Ascending aorta (tissue), 2 donors: ENCODE measurements at regions not wholly inside any gene's neighbourhood (a gene's known extent, or its start where the extent isn't known, plus 50 kb on each side); places are given as distances from the start of the nearest gene placed in this dataset.

ENCODE experiments used
- DNase-seq, 2 donors: peaks; one replicate each; pipeline ENCODE4 v3.0.0-alpha.2; 2019; ENCODE audit warnings: low spot score in 2 of 2
- H3K27ac ChIP-seq, 2 donors: fragments of 200-600 bp; sonication (generic); one replicate each; pipeline ENCODE4 v1.5.1; 2016 to 2017; ENCODE audit warnings: mild to moderate bottlenecking in 1 of 2
- H3K27me3 ChIP-seq: fragments of 200-600 bp; sonication (generic); one replicate; pipeline ENCODE4 v1.5.1; 2017
- H3K36me3 ChIP-seq, 2 donors: fragments of 200-600 bp; sonication (generic); one replicate each; pipeline ENCODE4 v1.5.1; 2016
- H3K4me1 ChIP-seq, 2 donors: fragments of 200-600 bp; sonication (generic); one replicate each; pipeline ENCODE4 v1.5.1; 2016 to 2017; ENCODE audit warnings: mild to moderate bottlenecking in 1 of 2
- H3K4me3 ChIP-seq, 2 donors: fragments of 200-600 bp; sonication (generic); one replicate each; pipeline ENCODE4 v1.5.1; 2016 to 2017; ENCODE audit warnings: mild to moderate bottlenecking in 1 of 2
- H3K9me3 ChIP-seq, 2 donors: fragments of 200-600 bp; sonication (generic); one replicate each; pipeline ENCODE4 v1.5.1; 2016
- CTCF ChIP-seq, 3 experiments: fragments of 200-600 bp in 2 of 3; fragments of 450-650 bp in 1 of 3; sonication (generic) in 2 of 3; IDR thresholded peaks; one replicate each; pipeline ENCODE4 v1.5.1; 2016 to 2019; ENCODE audit warnings: antibody characterized with exemption in 3 of 3, mild to moderate bottlenecking in 1 of 3, moderate library complexity in 1 of 3
- intact Hi-C: fragments of 100-400 bp; cut with DNase I; formaldehyde crosslinking; loops from one replicate; pipeline ENCODE4 v1.15.1; 2023

DNA sequence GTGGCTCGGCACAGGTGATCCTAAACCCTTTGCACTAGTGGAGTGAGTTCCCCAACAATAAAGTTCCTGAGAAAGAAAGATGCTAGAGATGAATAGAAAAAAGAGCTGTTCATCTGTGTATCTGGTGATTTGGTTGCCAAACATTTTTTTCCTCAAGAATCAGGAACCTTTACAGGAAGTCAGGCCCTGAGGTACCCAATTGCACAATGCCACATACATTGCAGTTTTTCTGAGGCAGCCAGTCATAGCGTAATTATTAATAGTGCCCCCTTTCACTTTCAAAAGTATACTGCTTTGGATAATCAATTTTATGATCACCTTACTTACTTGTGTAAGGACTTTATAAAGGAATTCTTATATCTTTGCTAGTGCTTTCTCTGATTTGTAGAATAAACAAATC, 346.3 kb upstream of the POU3F1 start:
- Histone ChIP-seq H3K4me1 (no peaks in the 10 kb centered on the region), H3K9me3 (peaks cover 0 to 6% of the 10 kb centered on the region in 2 donors), H3K4me3 (no peak overlapping the region), H3K27me3 (no peaks in the 10 kb centered on the region), H3K27ac (no peak overlapping the region), H3K36me3 (no peaks in the 10 kb centered on the region)
- TF ChIP-seq CTCF (IDR thresholded peaks at IDR 0.05), result no peak
- intact Hi-C loops, result no loop called here
- DNase-seq, result no peak

DNA sequence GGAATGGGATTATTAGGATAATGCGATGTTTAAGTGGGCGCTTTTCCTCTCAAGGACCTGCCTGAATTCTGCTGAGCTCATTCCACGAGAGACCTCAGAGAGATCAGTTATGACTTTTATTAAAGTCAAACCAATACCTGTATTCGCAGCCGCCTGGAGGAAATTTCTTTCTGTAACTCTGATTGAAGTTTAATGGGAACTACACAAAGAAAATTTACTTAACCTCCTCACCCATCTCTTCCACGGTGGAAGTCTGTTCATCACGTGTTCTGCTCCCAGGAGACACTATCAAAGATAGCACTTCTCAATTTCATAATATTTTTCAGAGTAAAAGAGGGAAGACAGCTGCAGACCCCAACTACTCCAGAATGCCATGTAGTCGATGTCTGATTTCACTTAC, 334.7 kb upstream of the POU3F1 start:
- TF ChIP-seq CTCF (IDR thresholded peaks at IDR 0.05), result no peak
- intact Hi-C loops, result no loop called here

DNA sequence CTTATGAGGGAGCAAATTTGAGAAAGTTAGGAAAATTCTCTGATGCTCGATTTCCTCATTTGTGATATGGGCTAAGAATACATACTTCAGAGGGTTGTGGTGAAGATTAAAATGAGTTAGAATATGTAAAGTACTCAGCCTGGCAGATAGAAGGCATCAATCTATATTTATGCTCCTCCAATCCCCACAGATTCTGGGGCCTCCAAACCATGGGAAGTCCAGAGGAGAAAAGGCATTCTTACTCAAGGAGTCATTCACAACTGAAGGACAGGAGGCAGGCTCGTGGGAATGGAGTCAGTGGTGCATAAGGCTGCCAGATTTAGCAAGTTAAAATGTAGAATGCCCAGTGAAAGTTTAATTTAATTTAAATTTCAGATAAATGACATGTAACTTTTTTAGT, 330.0 kb upstream of the POU3F1 start:
- TF ChIP-seq CTCF (IDR thresholded peaks at IDR 0.05), result no peak
- intact Hi-C loops, result no loop called here

More for the DNA sequence above, 334.7 kb upstream of the POU3F1 start:
- no peaks in the 10 kb centered on the region for H3K9me3 ChIP-seq
- DNase-seq, result no peak
- no peaks in the 10 kb centered on the region for H3K27me3 ChIP-seq
- no peaks in the 10 kb centered on the region for H3K36me3 ChIP-seq
- H3K4me3 ChIP-seq, result no peak overlapping the region
- H3K4me1 ChIP-seq, result no peaks in the 10 kb centered on the region
- H3K27ac ChIP-seq, result no peak overlapping the region

GRCh38 chr1:38375035-38375434, 328.4 kb upstream of the POU3F1 start:
- Histone ChIP-seq H3K27me3 (no peaks in the 10 kb centered on the region), H3K36me3 (no peaks in the 10 kb centered on the region), H3K27ac (no peak overlapping the region), H3K9me3 (no peaks in the 10 kb centered on the region), H3K4me1 (no peaks in the 10 kb centered on the region), H3K4me3 (no peak overlapping the region)
- TF ChIP-seq CTCF (IDR thresholded peaks at IDR 0.05), result no peak
- intact Hi-C loops, result no loop called here
- DNase-seq, result no peak

More for the DNA sequence above, 330.0 kb upstream of the POU3F1 start:
- H3K36me3 ChIP-seq, result no peaks in the 10 kb centered on the region
- no peaks in the 10 kb centered on the region for H3K27me3 ChIP-seq
- no peaks in the 10 kb centered on the region for H3K9me3 ChIP-seq
- H3K4me1 ChIP-seq, result no peaks in the 10 kb centered on the region
- H3K4me3 ChIP-seq, result no peak overlapping the region
- no peak overlapping the region for H3K27ac ChIP-seq
- no peak for DNase-seq

- Histone ChIP-seq H3K4me3 (no peak overlapping the region), H3K27ac (no peak overlapping the region), H3K36me3 (no peaks in the 10 kb centered on the region), H3K9me3 (no peaks in the 10 kb centered on the region), H3K4me1 (no peaks in the 10 kb centered on the region), H3K27me3 (no peaks in the 10 kb centered on the region)
- no peak for DNase-seq
- intact Hi-C loops, result no loop called here
- no peak for TF ChIP-seq CTCF (IDR thresholded peaks at IDR 0.05)
Observed at GRCh38 chr1:38371505-38371844, 324.9 kb upstream of the POU3F1 start.
